H1 (cell line): ENCODE measurements at regions not wholly inside any gene's neighbourhood (a gene's known extent, or its start where the extent isn't known, plus 50 kb on each side); places are given as distances from the start of the nearest gene placed in this dataset.

Source experiments
- CTCF ChIA-PET: fragments of 300-600 bp; sonication (Branson Sonifier 250); formaldehyde crosslinking; loops from one replicate; lab custom pipeline; 2021; ENCODE audit not compliant: partially characterized antibody; lab: Charles Lee
- POLR2A ChIA-PET: fragments of 300-600 bp; sonication (Branson Sonifier 250); formaldehyde crosslinking; loops from one replicate; lab custom pipeline; 2021; ENCODE audit warnings: inconsistent platforms; ENCODE audit not compliant: partially characterized antibody; lab: Charles Lee
- DNase-seq, 2 experiments: peaks; one replicate each; pipeline versions ENCODE4 v3.0.0 to v3.0.0-alpha.2; 2010 to 2022; ENCODE audit warnings: low spot score in 2 of 2, low read depth in 1 of 2, mixed read lengths in 1 of 2
- FAIRE-seq: peaks from 2 replicates; lab custom pipeline; 2011; peaks lifted over from hg19 to GRCh38; lab: Jason Lieb, UNC
- H2AFZ ChIP-seq: 2 replicates; pipeline ENCODE4 v1.8.1; 2012; ENCODE audit warnings: low read length, inconsistent platforms
- H2AK5ac ChIP-seq: 2 replicates; pipeline ENCODE4 v1.6.1; 2013; ENCODE audit warnings: low read depth, low read length
- H2BK120ac ChIP-seq: replicated peaks from 2 replicates; pipeline ENCODE3; 2013; ENCODE audit warnings: low read depth, low read length, inconsistent platforms
- H2BK12ac ChIP-seq: 2 replicates; pipeline ENCODE4 v1.6.1; 2013; ENCODE audit warnings: low read depth, low read length
- H2BK15ac ChIP-seq: 2 replicates; pipeline ENCODE4 v1.6.1; 2013; ENCODE audit warnings: low read length
- H2BK20ac ChIP-seq: 2 replicates; pipeline ENCODE4 v1.6.1; 2013; ENCODE audit warnings: low read length
- H2BK5ac ChIP-seq: 2 replicates; pipeline ENCODE4 v1.6.1; 2013; ENCODE audit warnings: low read depth, low read length
- H3K14ac ChIP-seq: 2 replicates; pipeline ENCODE4 v1.6.1; 2013; ENCODE audit warnings: inconsistent platforms; ENCODE audit not compliant: insufficient read length
- H3K18ac ChIP-seq: 2 replicates; pipeline ENCODE4 v1.6.1; 2013; ENCODE audit warnings: low read length; ENCODE audit errors: extremely low read depth
- H3K23ac ChIP-seq: 2 replicates; pipeline ENCODE4 v1.6.1; 2013; ENCODE audit warnings: inconsistent platforms; ENCODE audit not compliant: insufficient read length
- H3K23me2 ChIP-seq: 2 replicates; pipeline ENCODE4 v1.6.1; 2013; ENCODE audit warnings: low read depth, low read length
- H3K27ac ChIP-seq: 2 replicates; pipeline ENCODE4 v1.6.1; 2011; ENCODE audit warnings: low read depth, low read length, inconsistent platforms
- H3K27me3 ChIP-seq, 4 experiments: replicated peaks in 1 of 4; 1 replicate in 1 of 4; 2 replicates in 3 of 4; pipeline versions ENCODE4 v1.6.1 to v1.8.1; 2011 to 2013; ENCODE audit warnings: low read length in 3 of 4, mild to moderate bottlenecking in 3 of 4, inconsistent platforms in 2 of 4, mixed read lengths in 2 of 4, moderate library complexity in 1 of 4; ENCODE audit not compliant: control insufficient read depth in 3 of 4, insufficient read depth in 3 of 4; ENCODE audit errors: extremely low read depth in 1 of 4
- H3K36me3 ChIP-seq, 4 experiments: 2 replicates each; pipeline versions ENCODE4 v1.6.1 to v1.8.1; 2011 to 2013; ENCODE audit warnings: mild to moderate bottlenecking in 4 of 4, low read length in 3 of 4, moderate library complexity in 2 of 4, control low read depth in 1 of 4, inconsistent platforms in 1 of 4; ENCODE audit not compliant: insufficient read depth in 4 of 4, control insufficient read depth in 2 of 4
- H3K4ac ChIP-seq: replicated peaks from 2 replicates; pipeline ENCODE3; 2013; ENCODE audit warnings: low read length, low read depth, mixed read lengths, inconsistent platforms; ENCODE audit not compliant: insufficient read length
- H3K4me1 ChIP-seq, 4 experiments: replicated peaks in 1 of 4; 1 replicate in 1 of 4; 2 replicates in 3 of 4; pipeline versions ENCODE4 v1.6.1 to v1.8.1; 2011 to 2013; ENCODE audit warnings: low read length in 3 of 4, inconsistent platforms in 2 of 4, mixed read lengths in 1 of 4; ENCODE audit not compliant: insufficient read depth in 4 of 4, control insufficient read depth in 3 of 4
- H3K4me2 ChIP-seq, 2 experiments: 2 replicates each; pipeline versions ENCODE4 v1.6.1 to v1.8.1; 2011 to 2013; ENCODE audit warnings: low read depth in 2 of 2, low read length in 2 of 2, control low read depth in 1 of 2, inconsistent platforms in 1 of 2, mild to moderate bottlenecking in 1 of 2; ENCODE audit not compliant: insufficient read depth in 1 of 2
- H3K4me3 ChIP-seq, 4 experiments: fragments of 200-600, 300-600 bp in 1 of 4; sonication (generic), shearing (Covaris generic), sonication (Bioruptor Twin) in 1 of 4; 2 replicates each; pipeline versions ENCODE4 v1.5.1 to v1.8.1; 2011 to 2016; ENCODE audit warnings: low read length in 4 of 4, low read depth in 3 of 4, control low read depth in 2 of 4, inconsistent platforms in 2 of 4, mild to moderate bottlenecking in 2 of 4, mixed read lengths in 1 of 4, moderate library complexity in 1 of 4; ENCODE audit not compliant: insufficient read depth in 2 of 4; ENCODE audit errors: extremely low read depth in 1 of 4
- H3K56ac ChIP-seq: replicated peaks from 2 replicates; pipeline ENCODE3; 2013; ENCODE audit warnings: low read depth, mild to moderate bottlenecking, mixed read lengths, low read length, inconsistent platforms; ENCODE audit not compliant: insufficient read length
- H3K79me1 ChIP-seq: 2 replicates; pipeline ENCODE4 v1.6.1; 2013; ENCODE audit warnings: low read depth, low read length, control low read depth
- H3K79me2 ChIP-seq, 2 experiments: 2 replicates each; pipeline versions ENCODE4 v1.6.1 to v1.8.1; 2012 to 2013; ENCODE audit warnings: low read length in 2 of 2, mild to moderate bottlenecking in 2 of 2, inconsistent platforms in 1 of 2; ENCODE audit not compliant: insufficient read depth in 2 of 2, control insufficient read depth in 1 of 2
- H3K9ac ChIP-seq, 4 experiments: replicated peaks in 1 of 4; 1 replicate in 1 of 4; 2 replicates in 3 of 4; pipeline versions ENCODE4 v1.6.1 to v1.8.1; 2011 to 2013; ENCODE audit warnings: low read depth in 3 of 4, low read length in 3 of 4, control low read depth in 2 of 4, mild to moderate bottlenecking in 2 of 4, moderate library complexity in 2 of 4, inconsistent platforms in 1 of 4; ENCODE audit errors: extremely low read depth in 1 of 4
- H3K9me3 ChIP-seq, 2 experiments: 2 replicates each; pipeline versions ENCODE4 v1.6.1 to v1.8.1; 2012 to 2013; ENCODE audit warnings: mild to moderate bottlenecking in 2 of 2, moderate library complexity in 2 of 2, control low read depth in 1 of 2, inconsistent platforms in 1 of 2, low read depth in 1 of 2, low read length in 1 of 2, mixed read lengths in 1 of 2; ENCODE audit not compliant: insufficient read depth in 2 of 2
- H4K20me1 ChIP-seq, 2 experiments: replicated peaks in 1 of 2; 2 replicates each; pipeline versions ENCODE3 to v1.8.1; 2011 to 2013; ENCODE audit warnings: inconsistent platforms in 2 of 2, low read length in 2 of 2, mild to moderate bottlenecking in 1 of 2; ENCODE audit not compliant: insufficient read depth in 2 of 2, control insufficient read depth in 1 of 2
- H4K5ac ChIP-seq: 2 replicates; pipeline ENCODE4 v1.6.1; 2013; ENCODE audit warnings: low read length, low read depth, mixed read lengths, inconsistent platforms; ENCODE audit not compliant: insufficient read length
- H4K8ac ChIP-seq: 2 replicates; pipeline ENCODE4 v1.8.0; 2013; ENCODE audit warnings: mild to moderate bottlenecking, moderate library complexity, low read length, inconsistent platforms; ENCODE audit not compliant: insufficient read depth; ENCODE audit errors: extremely low read depth
- H4K91ac ChIP-seq: replicated peaks from 2 replicates; pipeline ENCODE3; 2013; ENCODE audit warnings: low read length, mixed read lengths, inconsistent platforms; ENCODE audit not compliant: insufficient read length
- ASH2L ChIP-seq: fragments of 200-600, 300-600 bp; sonication (generic); IDR thresholded peaks from one replicate; pipeline ENCODE4 v1.7.1; 2017; ENCODE audit warnings: low read length
- ATF3 ChIP-seq: IDR thresholded peaks from 2 replicates; pipeline ENCODE4 v1.6.1; 2011; ENCODE audit warnings: low read depth, mild to moderate bottlenecking, low read length; ENCODE audit not compliant: insufficient read depth
- CBX8 ChIP-seq: fragments of 300-800, 300-1000 bp; sonication (generic); IDR thresholded peaks from 2 replicates; pipeline ENCODE4 v1.7.1; 2016; ENCODE audit warnings: low read depth, low read length, borderline replicate concordance
- CHD1 ChIP-seq: IDR thresholded peaks from 2 replicates; pipeline ENCODE4 v1.6.1; 2012; ENCODE audit warnings: low read depth, low read length, improper control_type of control experiment
- CHD2 ChIP-seq: IDR thresholded peaks from 2 replicates; pipeline ENCODE4 v1.6.1; 2012; ENCODE audit warnings: low read length, improper control_type of control experiment
- EP300 ChIP-seq, 2 experiments: IDR thresholded peaks; 1 replicate in 1 of 2; 2 replicates in 1 of 2; pipeline ENCODE4 v1.6.1; 2011 to 2012; ENCODE audit warnings: low read depth in 2 of 2, low read length in 2 of 2, mild to moderate bottlenecking in 2 of 2, borderline replicate concordance in 1 of 2, inconsistent platforms in 1 of 2, moderate library complexity in 1 of 2
- HDAC2 ChIP-seq, 2 experiments: fragments of 300-600 bp in 1 of 2; sonication (generic) in 1 of 2; IDR thresholded peaks; 2 replicates each; pipeline ENCODE4 v1.6.1; 2011 to 2012; ENCODE audit warnings: low read depth in 2 of 2, low read length in 2 of 2, mild to moderate bottlenecking in 2 of 2, moderate library complexity in 2 of 2, borderline replicate concordance in 1 of 2, inconsistent platforms in 1 of 2
- KDM5A ChIP-seq: fragments of 200-600 bp; IDR thresholded peaks from 2 replicates; pipeline ENCODE4 v1.7.1; 2012; ENCODE audit warnings: mild to moderate bottlenecking, low read length, inconsistent platforms, mixed read lengths
- RAD21 ChIP-seq, 2 experiments: IDR thresholded peaks in 1 of 2; conservative IDR thresholded peaks in 1 of 2; 2 replicates each; pipeline ENCODE4 v1.6.1; 2011; ENCODE audit warnings: low read depth in 2 of 2, low read length in 2 of 2, improper control_type of control experiment in 1 of 2, inconsistent platforms in 1 of 2, mild to moderate bottlenecking in 1 of 2, moderate library complexity in 1 of 2
- RBBP5 ChIP-seq: IDR thresholded peaks from 2 replicates; pipeline ENCODE4 v1.7.1; 2012; ENCODE audit warnings: low read depth, mild to moderate bottlenecking, inconsistent platforms, low read length, moderate library complexity, borderline replicate concordance
- SIRT6 ChIP-seq: IDR thresholded peaks from one replicate; pipeline ENCODE4 v1.7.1; 2012; ENCODE audit warnings: low read length, inconsistent platforms
- SP1 ChIP-seq: IDR thresholded peaks from 2 replicates; pipeline ENCODE4 v1.6.1; 2011; ENCODE audit warnings: low read depth, low read length
- SP2 ChIP-seq: IDR thresholded peaks from 2 replicates; pipeline ENCODE4 v1.6.1; 2012; ENCODE audit warnings: mild to moderate bottlenecking, low read length, inconsistent platforms
- TCF12 ChIP-seq: IDR thresholded peaks from 2 replicates; pipeline ENCODE4 v1.6.1; 2011; ENCODE audit warnings: low read depth, mild to moderate bottlenecking, low read length
- ZNF274 ChIP-seq: IDR thresholded peaks from 2 replicates; pipeline ENCODE4 v1.7.0; 2012; ENCODE audit warnings: low read length, borderline replicate concordance; ENCODE audit errors: extremely low read depth
- WGBS, 2 experiments: shearing (Covaris generic) in 1 of 2; methylation state at CpG; one replicate each; pipeline versions ENCODE4 v1.1.6 to v1.1.7; 2013 to 2015; ENCODE audit warnings: low lambda C conversion rate in 2 of 2, mixed read lengths in 2 of 2, inconsistent platforms in 1 of 2, low coverage in 1 of 2, missing lambda C conversion rate in 1 of 2; ENCODE audit not compliant: insufficient replicate concordance in 2 of 2, insufficient coverage in 1 of 2, insufficient read length in 1 of 2; ENCODE audit errors: extremely low coverage in 1 of 2, missing lambda C conversion rate in 1 of 2; 5-methylcytosine and 5-hydroxymethylcytosine counted together

DNA sequence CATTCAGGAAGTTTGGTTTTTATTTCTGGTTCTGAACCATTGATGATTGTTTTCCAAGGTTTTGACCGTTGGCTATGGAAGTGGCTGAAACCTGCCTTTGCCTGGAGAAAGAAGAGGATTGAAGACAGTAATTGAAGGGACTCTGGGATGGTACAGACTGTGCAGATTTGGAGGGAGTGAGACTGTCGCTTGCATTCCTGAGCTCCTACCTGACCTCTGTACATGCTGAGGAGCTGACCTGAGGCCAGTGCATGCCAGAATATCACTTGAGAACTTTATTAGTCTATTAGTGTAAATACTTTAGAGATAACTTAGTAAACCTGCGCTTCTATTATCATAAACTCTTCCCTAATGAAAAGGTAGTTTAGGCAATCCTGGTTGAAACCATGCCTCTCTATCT, 276.4 kb downstream of the IRS2 start:
- Histone ChIP-seq H4K5ac (no peak overlapping the region), H3K36me3 (no peaks in the 10 kb centered on the region), H3K9me3 (peaks cover 0 to 2% of the 10 kb centered on the region in 2 experiments; a peak in 1 of 4 replicates), H2BK15ac (no peak overlapping the region), H3K4me2 (no peak overlapping the region), H3K79me1 (no peaks in the 10 kb centered on the region), H2AK5ac (no peak overlapping the region), H3K4ac (no peak overlapping the region), H4K20me1 (no peaks in the 10 kb centered on the region), H3K4me3 (no peak overlapping the region), H2BK20ac (no peak overlapping the region), H3K9ac (no peak overlapping the region), H3K4me1 (no peaks in the 10 kb centered on the region), H4K8ac (no peak overlapping the region), H3K27me3 (no peaks in the 10 kb centered on the region), H3K56ac (no peak overlapping the region), H2BK120ac (no peak overlapping the region), H3K18ac (no peak overlapping the region), H3K23me2 (no peaks in the 10 kb centered on the region), H3K23ac (no peak overlapping the region), H2AFZ (no peak overlapping the region), H3K79me2 (no peaks in the 10 kb centered on the region), H3K14ac (no peak overlapping the region), H3K27ac (no peak overlapping the region), H2BK12ac (no peak overlapping the region), H4K91ac (no peak overlapping the region), H2BK5ac (no peak overlapping the region)
- ChIA-PET POLR2A (no interaction called here), CTCF (interaction anchor here (1.0 to 1.5 kb wide), 2 partner anchors 10 to 307 kb away, joined by 3 read pairs; no protein-coding TSS in a partner anchor)
- WGBS, 2 experiments: 85% methylated on average over 3 of the region's 3 CpGs; no CpG with 5 or more reads in 1 of the 2 experiments
- DNase-seq (no peak), FAIRE-seq (no peak)
- TF ChIP-seq TCF12: no peak
- no peak for TF ChIP-seq CBX8
- no peak for TF ChIP-seq EP300 (IDR thresholded peaks at IDR 0.05; ENCODE audit: borderline replicate concordance in 1 of 2, low read depth in 2 of 2, low read length in 2 of 2)
- no peak for TF ChIP-seq ATF3
- TF ChIP-seq KDM5A: no peak
- no peak for TF ChIP-seq CHD2
- no peak for TF ChIP-seq ZNF274
- TF ChIP-seq RAD21 (IDR thresholded peaks at IDR 0.05 in 1 of 2, conservative IDR thresholded peaks at IDR 0.05 in 1 of 2; ENCODE audit: low read depth in 2 of 2, low read length in 2 of 2): no peak
- no peak for TF ChIP-seq RBBP5
- no peak for TF ChIP-seq ASH2L
- TF ChIP-seq HDAC2 (IDR thresholded peaks at IDR 0.05; ENCODE audit: borderline replicate concordance in 1 of 2, low read depth in 2 of 2, low read length in 2 of 2): no peak
- TF ChIP-seq CHD1: no peak
- TF ChIP-seq SIRT6: no peak
- TF ChIP-seq SP1: no peak
- TF ChIP-seq SP2: no peak
